ENCODE measurements at regions not wholly inside any gene's neighbourhood (a gene's known extent, or its start where the extent isn't known, plus 50 kb on each side); places are given as distances from the start of the nearest gene placed in this dataset.

GRCh38 chr3:117630885-117631284 is 921.3 kb downstream of the TUSC7 start:
- Mint-ChIP-seq H3K4me3 (no peak overlapping the region), H3K4me1 (ENCODE audit: low read depth) (no peaks in the 10 kb centered on the region), H3K9me3 (ENCODE audit: insufficient read depth) (no peaks in the 10 kb centered on the region), H3K36me3 (ENCODE audit: low read depth) (no peaks in the 10 kb centered on the region), H3K27me3 (ENCODE audit: low read depth) (no peaks in the 10 kb centered on the region), H3K27ac (no peak overlapping the region)
- ChIA-PET CTCF (no interaction called here), POLR2A (no interaction called here)
- ATAC-seq (no peak), DNase-seq (no peak)

- Mint-ChIP-seq H3K36me3 (ENCODE audit: low read depth) (no peaks in the 10 kb centered on the region), H3K4me1 (ENCODE audit: low read depth) (no peaks in the 10 kb centered on the region), H3K27ac (no peak overlapping the region), H3K9me3 (ENCODE audit: insufficient read depth) (no peaks in the 10 kb centered on the region), H3K27me3 (ENCODE audit: low read depth) (no peaks in the 10 kb centered on the region), H3K4me3 (no peak overlapping the region)
- POLR2A ChIA-PET, result no interaction called here
- ATAC-seq (no peak), DNase-seq (no peak)
- CTCF ChIA-PET, result no interaction called here
These were observed 922.2 kb downstream of the TUSC7 start for GRCh38 chr3:117631781-117632180.

GRCh38 chr3:117632191-117632590 is 922.6 kb downstream of the TUSC7 start:
- Mint-ChIP-seq H3K4me1 (ENCODE audit: low read depth) (no peaks in the 10 kb centered on the region), H3K9me3 (ENCODE audit: insufficient read depth) (no peaks in the 10 kb centered on the region), H3K4me3 (no peak overlapping the region), H3K27me3 (ENCODE audit: low read depth) (no peaks in the 10 kb centered on the region), H3K27ac (no peak overlapping the region), H3K36me3 (ENCODE audit: low read depth) (no peaks in the 10 kb centered on the region)
- ATAC-seq (no peak), DNase-seq (no peak)
- POLR2A ChIA-PET, result no interaction called here
- CTCF ChIA-PET, result no interaction called here

- H3K4me1 Mint-ChIP-seq (ENCODE audit: low read depth), result no peaks in the 10 kb centered on the region
- DNase-seq, result no peak
- no peaks in the 10 kb centered on the region for H3K27me3 Mint-ChIP-seq (ENCODE audit: low read depth)
- ChIA-PET CTCF (no interaction called here), POLR2A (no interaction called here)
- no peak overlapping the region for H3K27ac Mint-ChIP-seq
- H3K36me3 Mint-ChIP-seq (ENCODE audit: low read depth), result no peaks in the 10 kb centered on the region
- ATAC-seq, result no peak
- H3K4me3 Mint-ChIP-seq, result no peak overlapping the region
- no peaks in the 10 kb centered on the region for H3K9me3 Mint-ChIP-seq (ENCODE audit: insufficient read depth)
These were observed 923.6 kb downstream of the TUSC7 start for GRCh38 chr3:117633207-117633606.

GRCh38 chr3:117637666-117638065 is 928.1 kb downstream of the TUSC7 start:
- no peaks in the 10 kb centered on the region for H3K27me3 Mint-ChIP-seq (ENCODE audit: low read depth)
- H3K4me3 Mint-ChIP-seq, result no peak overlapping the region

GRCh38 chr3:117644203-117644602 is 934.6 kb downstream of the TUSC7 start:
- Mint-ChIP-seq H3K27me3 (ENCODE audit: low read depth) (no peaks in the 10 kb centered on the region), H3K9me3 (ENCODE audit: insufficient read depth) (no peaks in the 10 kb centered on the region), H3K36me3 (ENCODE audit: low read depth) (no peaks in the 10 kb centered on the region), H3K27ac (no peak overlapping the region), H3K4me1 (ENCODE audit: low read depth) (no peaks in the 10 kb centered on the region), H3K4me3 (no peak overlapping the region)
- CTCF ChIA-PET, result no interaction called here
- DNase-seq (no peak), ATAC-seq (no peak)
- POLR2A ChIA-PET, result no interaction called here

More at GRCh38 chr3:117637666-117638065, 928.1 kb downstream of the TUSC7 start:
- POLR2A ChIA-PET, result no interaction called here
- H3K36me3 Mint-ChIP-seq (ENCODE audit: low read depth), result no peaks in the 10 kb centered on the region
- no peaks in the 10 kb centered on the region for H3K4me1 Mint-ChIP-seq (ENCODE audit: low read depth)
- H3K9me3 Mint-ChIP-seq (ENCODE audit: insufficient read depth), result no peaks in the 10 kb centered on the region
- CTCF ChIA-PET, result no interaction called here
- no peak overlapping the region for H3K27ac Mint-ChIP-seq
- DNase-seq (no peak), ATAC-seq (no peak)

- ATAC-seq (no peak), DNase-seq (no peak)
- no peaks in the 10 kb centered on the region for H3K9me3 Mint-ChIP-seq (ENCODE audit: insufficient read depth)
- H3K4me1 Mint-ChIP-seq (ENCODE audit: low read depth), result no peaks in the 10 kb centered on the region
- ChIA-PET CTCF (no interaction called here), POLR2A (no interaction called here)
- H3K27ac Mint-ChIP-seq, result no peak overlapping the region
- no peaks in the 10 kb centered on the region for H3K36me3 Mint-ChIP-seq (ENCODE audit: low read depth)
- no peaks in the 10 kb centered on the region for H3K27me3 Mint-ChIP-seq (ENCODE audit: low read depth)
- H3K4me3 Mint-ChIP-seq, result no peak overlapping the region
These were observed 936.1 kb downstream of the TUSC7 start for GRCh38 chr3:117645561-117646242.

GRCh38 chr3:117647435-117647834 is 937.9 kb downstream of the TUSC7 start:
- ATAC-seq (no peak), DNase-seq (no peak)
- Mint-ChIP-seq H3K36me3 (ENCODE audit: low read depth) (no peaks in the 10 kb centered on the region), H3K4me1 (ENCODE audit: low read depth) (no peaks in the 10 kb centered on the region), H3K27me3 (ENCODE audit: low read depth) (no peaks in the 10 kb centered on the region), H3K9me3 (ENCODE audit: insufficient read depth) (no peaks in the 10 kb centered on the region), H3K4me3 (no peak overlapping the region), H3K27ac (no peak overlapping the region)
- ChIA-PET CTCF (no interaction called here), POLR2A (no interaction called here)

- Mint-ChIP-seq H3K9me3 (ENCODE audit: insufficient read depth) (no peaks in the 10 kb centered on the region), H3K27ac (no peak overlapping the region), H3K4me1 (ENCODE audit: low read depth) (no peaks in the 10 kb centered on the region), H3K36me3 (ENCODE audit: low read depth) (no peaks in the 10 kb centered on the region), H3K27me3 (ENCODE audit: low read depth) (no peaks in the 10 kb centered on the region), H3K4me3 (no peak overlapping the region)
- CTCF ChIA-PET, result no interaction called here
- ATAC-seq (no peak), DNase-seq (no peak)
- POLR2A ChIA-PET, result no interaction called here
These were observed 941.7 kb downstream of the TUSC7 start for GRCh38 chr3:117651246-117651645.

GRCh38 chr3:117656391-117656790 is 946.8 kb downstream of the TUSC7 start:
- Mint-ChIP-seq H3K4me1 (ENCODE audit: low read depth) (no peaks in the 10 kb centered on the region), H3K4me3 (no peak overlapping the region), H3K27me3 (ENCODE audit: low read depth) (no peaks in the 10 kb centered on the region), H3K36me3 (ENCODE audit: low read depth) (no peaks in the 10 kb centered on the region), H3K9me3 (ENCODE audit: insufficient read depth) (no peaks in the 10 kb centered on the region), H3K27ac (no peak overlapping the region)
- ATAC-seq, result no peak
- DNase-seq, result no peak
- ChIA-PET CTCF (no interaction called here), POLR2A (no interaction called here)

- Mint-ChIP-seq H3K4me3 (no peak overlapping the region), H3K4me1 (ENCODE audit: low read depth) (no peaks in the 10 kb centered on the region), H3K9me3 (ENCODE audit: insufficient read depth) (no peaks in the 10 kb centered on the region), H3K36me3 (ENCODE audit: low read depth) (no peaks in the 10 kb centered on the region), H3K27me3 (ENCODE audit: low read depth) (no peaks in the 10 kb centered on the region), H3K27ac (no peak overlapping the region)
- CTCF ChIA-PET, result no interaction called here
- DNase-seq (no peak), ATAC-seq (no peak)
- POLR2A ChIA-PET, result no interaction called here
These were observed 947.7 kb downstream of the TUSC7 start for GRCh38 chr3:117657278-117657677.

GRCh38 chr3:117660941-117661817 is 951.6 kb downstream of the TUSC7 start:
- Mint-ChIP-seq H3K27ac (no peak overlapping the region), H3K9me3 (ENCODE audit: insufficient read depth) (no peaks in the 10 kb centered on the region), H3K4me1 (ENCODE audit: low read depth) (no peaks in the 10 kb centered on the region), H3K4me3 (no peak overlapping the region), H3K36me3 (ENCODE audit: low read depth) (no peaks in the 10 kb centered on the region), H3K27me3 (ENCODE audit: low read depth) (no peaks in the 10 kb centered on the region)
- POLR2A ChIA-PET, result no interaction called here
- CTCF ChIA-PET, result no interaction called here
- ATAC-seq (no peak), DNase-seq (no peak)

GRCh38 chr3:117661818-117662095 is 952.2 kb downstream of the TUSC7 start:
- no peaks in the 10 kb centered on the region for H3K36me3 Mint-ChIP-seq (ENCODE audit: low read depth)
- H3K27ac Mint-ChIP-seq, result no peak overlapping the region
- no peaks in the 10 kb centered on the region for H3K9me3 Mint-ChIP-seq (ENCODE audit: insufficient read depth)
- DNase-seq (no peak), ATAC-seq (no peak)
- no peaks in the 10 kb centered on the region for H3K4me1 Mint-ChIP-seq (ENCODE audit: low read depth)
- H3K4me3 Mint-ChIP-seq, result no peak overlapping the region
- ChIA-PET POLR2A (no interaction called here), CTCF (no interaction called here)
- no peaks in the 10 kb centered on the region for H3K27me3 Mint-ChIP-seq (ENCODE audit: low read depth)

Data from activated CD8-positive, alpha-beta T cell treated with anti-CD3 and anti-CD28 coated beads, Interleukin-2, amount 10 ng/mL, durations not matched to agents 7 days and 5 days (primary cell).